ENCODE measurements at regions not wholly inside any gene's neighbourhood (a gene's known extent, or its start where the extent isn't known, plus 50 kb on each side); places are given as distances from the start of the nearest gene placed in this dataset.

GRCh38 chr5:5683174-5683573 lies 260.7 kb downstream of the ICE1 start:
- TF ChIP-seq REST (IDR thresholded peaks at IDR 0.05; ENCODE audit: low read depth) (no peak), CEBPB (IDR thresholded peaks at IDR 0.05) (no peak), RAD21 (IDR thresholded peaks at IDR 0.05; ENCODE audit: low read depth) (no peak), NFIC (IDR thresholded peaks at IDR 0.05) (no peak), ZBTB7A (IDR thresholded peaks at IDR 0.05; ENCODE audit: low read depth) (no peak), MAX (IDR thresholded peaks at IDR 0.05) (no peak), TEAD4 (IDR thresholded peaks at IDR 0.05) (no peak), YY1 (IDR thresholded peaks at IDR 0.05; ENCODE audit: low read depth) (no peak), EGR1 (IDR thresholded peaks at IDR 0.05) (no peak), USF1 (IDR thresholded peaks at IDR 0.05) (no peak), TAF1 (IDR thresholded peaks at IDR 0.05; ENCODE audit: low read depth) (no peak), TCF12 (IDR thresholded peaks at IDR 0.05; ENCODE audit: low read depth) (no peak), FOXM1 (IDR thresholded peaks at IDR 0.05; ENCODE audit: borderline replicate concordance, low read depth) (no peak)

GRCh38 chr5:5678909-5679308 lies 256.4 kb downstream of the ICE1 start:
- no peak for TF ChIP-seq MAX (IDR thresholded peaks at IDR 0.05)
- TF ChIP-seq TAF1 (IDR thresholded peaks at IDR 0.05; ENCODE audit: low read depth), result no peak
- TF ChIP-seq CREB1 (IDR thresholded peaks at IDR 0.05; ENCODE audit: low read depth), result no peak
- TF ChIP-seq EGR1 (IDR thresholded peaks at IDR 0.05), result no peak
- no peak for TF ChIP-seq ZBTB7A (IDR thresholded peaks at IDR 0.05; ENCODE audit: low read depth)
- no peak for TF ChIP-seq YY1 (IDR thresholded peaks at IDR 0.05; ENCODE audit: low read depth)
- no peak for TF ChIP-seq EP300 (IDR thresholded peaks at IDR 0.05; ENCODE audit: borderline replicate concordance)
- no peak for TF ChIP-seq USF1 (IDR thresholded peaks at IDR 0.05)
- TF ChIP-seq NFIC (IDR thresholded peaks at IDR 0.05), result no peak
- TF ChIP-seq CEBPB (IDR thresholded peaks at IDR 0.05), result no peak
- no peak for TF ChIP-seq TCF12 (IDR thresholded peaks at IDR 0.05; ENCODE audit: low read depth)
- TF ChIP-seq RAD21 (IDR thresholded peaks at IDR 0.05; ENCODE audit: low read depth), result no peak
- no peak for TF ChIP-seq FOXM1 (IDR thresholded peaks at IDR 0.05; ENCODE audit: borderline replicate concordance, low read depth)
- no peak for TF ChIP-seq TEAD4 (IDR thresholded peaks at IDR 0.05)
- TF ChIP-seq REST (IDR thresholded peaks at IDR 0.05; ENCODE audit: low read depth), result no peak

GRCh38 chr5:5677738-5678137 lies 255.3 kb downstream of the ICE1 start:
- TF ChIP-seq EGR1 (IDR thresholded peaks at IDR 0.05), result no peak
- TF ChIP-seq FOXM1 (IDR thresholded peaks at IDR 0.05; ENCODE audit: borderline replicate concordance, low read depth), result no peak
- TF ChIP-seq CREB1 (IDR thresholded peaks at IDR 0.05; ENCODE audit: low read depth), result no peak

- TF ChIP-seq ZBTB7A (IDR thresholded peaks at IDR 0.05; ENCODE audit: low read depth) (no peak), EP300 (IDR thresholded peaks at IDR 0.05; ENCODE audit: borderline replicate concordance) (no peak), FOXM1 (IDR thresholded peaks at IDR 0.05; ENCODE audit: borderline replicate concordance, low read depth) (no peak), TCF12 (IDR thresholded peaks at IDR 0.05; ENCODE audit: low read depth) (no peak), TEAD4 (IDR thresholded peaks at IDR 0.05) (no peak), CREB1 (IDR thresholded peaks at IDR 0.05; ENCODE audit: low read depth) (no peak), REST (IDR thresholded peaks at IDR 0.05; ENCODE audit: low read depth) (no peak), USF1 (IDR thresholded peaks at IDR 0.05) (no peak), RAD21 (IDR thresholded peaks at IDR 0.05; ENCODE audit: low read depth) (no peak), NFIC (IDR thresholded peaks at IDR 0.05) (no peak), MAX (IDR thresholded peaks at IDR 0.05) (no peak), TAF1 (IDR thresholded peaks at IDR 0.05; ENCODE audit: low read depth) (no peak)
Measured at GRCh38 chr5:5676218-5676617, 253.7 kb downstream of the ICE1 start.
